ENCODE measurements at regions not wholly inside any gene's neighbourhood (a gene's known extent, or its start where the extent isn't known, plus 50 kb on each side); places are given as distances from the start of the nearest gene placed in this dataset.
"Not testable (repeated sequence)": the region's sequence is repeated elsewhere in the genome, so short reads cannot be mapped to it uniquely, and the experiment has no call there.

DNA sequence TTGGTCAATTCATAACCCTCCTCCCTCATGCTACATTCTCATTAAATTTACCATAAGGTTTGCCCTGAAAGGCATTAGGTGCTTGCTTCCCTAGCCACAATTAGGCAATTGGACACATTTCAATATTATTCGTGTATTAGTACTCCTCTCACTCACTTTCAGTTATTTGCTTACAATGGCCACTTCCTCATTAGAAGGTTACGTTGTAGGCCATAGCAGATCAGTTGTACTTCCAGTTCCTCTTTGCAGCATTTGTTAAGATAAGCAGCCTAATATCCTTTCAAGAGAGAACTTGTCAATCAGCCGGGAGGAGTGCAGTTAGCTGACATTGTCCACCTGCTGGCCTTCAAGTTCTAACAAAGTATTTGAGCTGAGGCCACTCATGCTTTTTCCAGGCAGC, 1017.2 kb downstream of the PCDH7 start:
- peak; percentile 2 for DNase-seq (ENCODE audit: low spot score)
- no peak overlapping the region for H3K4me2 ChIP-seq (ENCODE audit: low read length)
- H3K27ac ChIP-seq (ENCODE audit: low read depth, low read length, poor library complexity, severe bottlenecking): no peak overlapping the region
- H3K79me2 ChIP-seq (ENCODE audit: insufficient read depth, low read depth, low read length): no peaks in the 10 kb centered on the region
- H4K20me1 ChIP-seq (ENCODE audit: insufficient read depth, low read length): no peaks in the 10 kb centered on the region
- H3K9me3 ChIP-seq (ENCODE audit: low read length): no peaks in the 10 kb centered on the region
- intact Hi-C loops (cut with micrococcal nuclease; ENCODE audit: unreplicated experiment): no loop called here
- H3K36me3 ChIP-seq (ENCODE audit: insufficient read depth, low read length): no peaks in the 10 kb centered on the region
- no peaks in the 10 kb centered on the region for H3K9me2 ChIP-seq (ENCODE audit: insufficient read depth, low read length)
- TF ChIP-seq EZH2phosphoT487 (IDR thresholded peaks at IDR 0.05; ENCODE audit: borderline replicate concordance, low read depth, low read length): no peak
- TF ChIP-seq CTCF (conservative IDR thresholded peaks at IDR 0.05; ENCODE audit: low read length): no peak
- H3K4me3 ChIP-seq (ENCODE audit: low read depth, low read length, poor library complexity, severe bottlenecking): no peak overlapping the region
- POLR2A ChIA-PET: no interaction called here
- no peak overlapping the region for H2AFZ ChIP-seq (ENCODE audit: low read length)
- BruUV-seq (replicated peaks): no TSS peak
- no peaks in the 10 kb centered on the region for H3K4me1 ChIP-seq (ENCODE audit: insufficient read depth, low read length, poor library complexity, severe bottlenecking)
- CTCF ChIA-PET (ENCODE audit: unreplicated experiment): no interaction called here

DNA sequence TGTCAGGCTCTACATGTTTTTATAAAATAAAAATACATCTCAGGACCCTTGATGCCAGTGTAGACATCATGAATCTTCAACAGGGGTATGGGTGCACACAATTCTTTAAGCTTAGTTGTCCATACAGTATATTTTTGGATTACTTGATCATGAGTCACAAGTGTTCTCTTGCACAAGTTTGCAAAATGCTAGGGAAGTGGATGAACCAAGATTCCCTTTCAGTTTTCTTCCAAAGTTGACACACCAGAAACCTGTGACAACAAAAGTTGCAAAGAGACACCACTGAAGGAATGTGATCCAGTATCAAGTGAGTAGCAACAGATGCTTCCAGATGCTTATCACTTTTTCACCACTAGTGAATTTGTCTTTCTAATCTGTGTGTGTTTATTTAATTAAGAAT, 1021.2 kb downstream of the PCDH7 start:
- Histone ChIP-seq H3K36me3 (ENCODE audit: insufficient read depth, low read length) (no peaks in the 10 kb centered on the region), H3K4me2 (ENCODE audit: low read length) (no peak overlapping the region), H4K20me1 (ENCODE audit: insufficient read depth, low read length) (no peaks in the 10 kb centered on the region), H2AFZ (ENCODE audit: low read length) (no peak overlapping the region), H3K9me2 (ENCODE audit: insufficient read depth, low read length) (no peaks in the 10 kb centered on the region), H3K4me3 (ENCODE audit: low read depth, low read length, poor library complexity, severe bottlenecking) (no peak overlapping the region), H3K79me2 (ENCODE audit: insufficient read depth, low read depth, low read length) (no peaks in the 10 kb centered on the region), H3K27ac (ENCODE audit: low read depth, low read length, poor library complexity, severe bottlenecking) (no peak overlapping the region), H3K4me1 (ENCODE audit: insufficient read depth, low read length, poor library complexity, severe bottlenecking) (no peaks in the 10 kb centered on the region), H3K9me3 (ENCODE audit: low read length) (no peaks in the 10 kb centered on the region)
- POLR2A ChIA-PET: no interaction called here
- intact Hi-C loops (cut with micrococcal nuclease; ENCODE audit: unreplicated experiment): no loop called here
- TF ChIP-seq CTCF (conservative IDR thresholded peaks at IDR 0.05; ENCODE audit: low read length): no peak
- TF ChIP-seq EZH2phosphoT487 (IDR thresholded peaks at IDR 0.05; ENCODE audit: borderline replicate concordance, low read depth, low read length): no peak
- CTCF ChIA-PET (ENCODE audit: unreplicated experiment): no interaction called here
- no TSS peak for BruUV-seq (replicated peaks)
- no peak for DNase-seq (ENCODE audit: low spot score)

DNA sequence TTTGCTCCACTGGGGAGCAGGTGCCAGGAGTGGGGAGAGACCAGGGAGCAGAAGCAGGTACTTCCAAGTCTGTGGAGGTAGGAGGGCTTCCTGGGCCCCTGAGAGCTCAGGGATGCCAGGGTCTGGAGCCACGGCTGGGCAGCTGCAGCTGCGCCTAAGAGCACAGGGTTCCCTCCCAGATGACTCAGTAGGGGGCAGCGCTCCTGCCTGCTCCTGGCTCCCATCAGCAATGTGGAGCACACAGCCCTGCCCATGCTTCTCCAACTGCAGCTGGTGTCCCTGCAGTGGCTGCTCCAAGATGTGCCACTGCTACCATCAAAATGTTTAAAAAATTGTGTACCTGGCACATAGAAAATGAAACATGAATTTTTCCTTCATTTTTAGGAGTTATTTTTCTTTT, 1028.2 kb downstream of the PCDH7 start:
- Histone ChIP-seq H4K20me1 (ENCODE audit: insufficient read depth, low read length) (no peaks in the 10 kb centered on the region), H3K36me3 (ENCODE audit: insufficient read depth, low read length) (no peaks in the 10 kb centered on the region), H3K4me2 (ENCODE audit: low read length) (no peak overlapping the region), H3K4me3 (ENCODE audit: low read depth, low read length, poor library complexity, severe bottlenecking) (no peak overlapping the region), H3K9me3 (ENCODE audit: low read length) (no peaks in the 10 kb centered on the region), H3K27ac (ENCODE audit: low read depth, low read length, poor library complexity, severe bottlenecking) (no peak overlapping the region), H3K79me2 (ENCODE audit: insufficient read depth, low read depth, low read length) (no peaks in the 10 kb centered on the region), H3K9me2 (ENCODE audit: insufficient read depth, low read length) (no peaks in the 10 kb centered on the region), H3K4me1 (ENCODE audit: insufficient read depth, low read length, poor library complexity, severe bottlenecking) (no peaks in the 10 kb centered on the region), H2AFZ (ENCODE audit: low read length) (no peak overlapping the region)
- no TSS peak for BruUV-seq (replicated peaks)
- intact Hi-C loops (cut with micrococcal nuclease; ENCODE audit: unreplicated experiment): no loop called here
- DNase-seq (ENCODE audit: low spot score): no peak
- TF ChIP-seq EZH2phosphoT487 (IDR thresholded peaks at IDR 0.05; ENCODE audit: borderline replicate concordance, low read depth, low read length) (no peak), CTCF (conservative IDR thresholded peaks at IDR 0.05; ENCODE audit: low read length) (no peak)
- POLR2A ChIA-PET: interaction anchor here (0.5 to 0.6 kb wide), 2 partner anchors 29 to 846 kb away, joined by 3 read pairs; no protein-coding TSS in a partner anchor
- CTCF ChIA-PET (ENCODE audit: unreplicated experiment): no interaction called here

GRCh38 chr4:31750581-31750980, 1030.4 kb downstream of the PCDH7 start:
- DNase-seq (ENCODE audit: low spot score); intact Hi-C loops (cut with micrococcal nuclease; ENCODE audit: unreplicated experiment); CTCF ChIA-PET (ENCODE audit: unreplicated experiment): not testable (repeated sequence)

More at GRCh38 chr4:31750581-31750980, 1030.4 kb downstream of the PCDH7 start:
- POLR2A ChIA-PET; BruUV-seq (replicated peaks); H4K20me1 ChIP-seq (ENCODE audit: insufficient read depth, low read length); H3K36me3 ChIP-seq (ENCODE audit: insufficient read depth, low read length); H3K27ac ChIP-seq (ENCODE audit: low read depth, low read length, poor library complexity, severe bottlenecking); H3K4me3 ChIP-seq (ENCODE audit: low read depth, low read length, poor library complexity, severe bottlenecking); H3K9me3 ChIP-seq (ENCODE audit: low read length); H3K4me1 ChIP-seq (ENCODE audit: insufficient read depth, low read length, poor library complexity, severe bottlenecking); H3K9me2 ChIP-seq (ENCODE audit: insufficient read depth, low read length); H3K79me2 ChIP-seq (ENCODE audit: insufficient read depth, low read depth, low read length); H3K4me2 ChIP-seq (ENCODE audit: low read length); H2AFZ ChIP-seq (ENCODE audit: low read length): not testable (repeated sequence)
